Epithelial cell of prostate (primary cell): ENCODE measurements at regions not wholly inside any gene's neighbourhood (a gene's known extent, or its start where the extent isn't known, plus 50 kb on each side); places are given as distances from the start of the nearest gene placed in this dataset.
A peak's percentile ranks its signal among the peaks of the same experiment; 100 is the strongest.
"Not testable (repeated sequence)": the region's sequence is repeated elsewhere in the genome, so short reads cannot be mapped to it uniquely, and the experiment has no call there.

Source experiments
- DNase-seq: peaks from one replicate; pipeline ENCODE4 v3.0.0-alpha.2; 2011; ENCODE audit warnings: low read depth, low spot score
- H3K27ac ChIP-seq: fragments of 450-650 bp; 2 replicates; pipeline ENCODE4 v1.5.1; 2017; ENCODE audit warnings: mild to moderate bottlenecking

- DNase-seq, result no peak
- H3K27ac ChIP-seq, result no peak overlapping the region
Measured at GRCh38 chr18:76722224-76723061, 99.9 kb upstream of the ZNF236 start.

GRCh38 chr18:76721207-76721996, 101.0 kb upstream of the ZNF236 start:
- no peak overlapping the region for H3K27ac ChIP-seq
- no peak for DNase-seq

GRCh38 chr18:76720683-76721082, 101.7 kb upstream of the ZNF236 start:
- no peak for DNase-seq
- H3K27ac ChIP-seq, result no peak overlapping the region

- no peak overlapping the region for H3K27ac ChIP-seq
- DNase-seq, result no peak
Measured at GRCh38 chr18:76715012-76715610, 107.2 kb upstream of the ZNF236 start.

- no peak overlapping the region for H3K27ac ChIP-seq
- no peak for DNase-seq
Measured at GRCh38 chr18:76713432-76713831, 108.9 kb upstream of the ZNF236 start.

GRCh38 chr18:76712511-76713140, 109.7 kb upstream of the ZNF236 start:
- DNase-seq, result no peak

GRCh38 chr18:76710646-76711520, 111.5 kb upstream of the ZNF236 start:
- no peak overlapping the region for H3K27ac ChIP-seq
- no peak for DNase-seq

More at GRCh38 chr18:76712511-76713140, 109.7 kb upstream of the ZNF236 start:
- H3K27ac ChIP-seq, result no peak overlapping the region

- H3K27ac ChIP-seq, result no peak overlapping the region
- DNase-seq, result peak; percentile 12
Measured at GRCh38 chr18:76709659-76710645, 112.4 kb upstream of the ZNF236 start.

- H3K27ac ChIP-seq, result no peak overlapping the region
- no peak for DNase-seq
Measured at GRCh38 chr18:76708722-76709353, 113.5 kb upstream of the ZNF236 start.

GRCh38 chr18:76708071-76708721, 114.2 kb upstream of the ZNF236 start:
- no peak for DNase-seq
- no peak overlapping the region for H3K27ac ChIP-seq

- DNase-seq, result no peak
- no peak overlapping the region for H3K27ac ChIP-seq
Measured at GRCh38 chr18:76707534-76707933, 114.8 kb upstream of the ZNF236 start.

- not testable (repeated sequence) for DNase-seq, H3K27ac ChIP-seq
Measured at GRCh38 chr18:76704589-76704988, 117.8 kb upstream of the ZNF236 start.

- no peak for DNase-seq
- no peak overlapping the region for H3K27ac ChIP-seq
Measured at GRCh38 chr18:76699923-76700322, 122.4 kb upstream of the ZNF236 start.

GRCh38 chr18:76697441-76697901, 124.9 kb upstream of the ZNF236 start:
- DNase-seq, result no peak
- no peak overlapping the region for H3K27ac ChIP-seq

- H3K27ac ChIP-seq, result no peak overlapping the region
- no peak for DNase-seq
Measured at GRCh38 chr18:76691800-76692199, 130.6 kb upstream of the ZNF236 start.

GRCh38 chr18:76689646-76690264, 132.6 kb upstream of the ZNF236 start:
- H3K27ac ChIP-seq, result no peak overlapping the region
- no peak for DNase-seq
